Epithelial cell of proximal tubule (primary cell): ENCODE measurements at regions not wholly inside any gene's neighbourhood (a gene's known extent, or its start where the extent isn't known, plus 50 kb on each side); places are given as distances from the start of the nearest gene placed in this dataset.

Source experiments
- DNase-seq: peaks from one replicate; pipeline ENCODE4 v3.0.0-alpha.2; 2011; ENCODE audit warnings: low read depth
- H3K4me3 ChIP-seq: 2 replicates; pipeline ENCODE4 v1.5.1; 2011; ENCODE audit warnings: low read depth, mild to moderate bottlenecking, low read length
- TF ChIP-seq, protein P1 (sequence below): conservative IDR thresholded peaks from 2 replicates; pipeline ENCODE4 v1.5.1; 2012; ENCODE audit warnings: low read depth, mild to moderate bottlenecking, low read length

- no peak for DNase-seq
Observed at GRCh38 chr14:40252817-40253447, 820.7 kb upstream of the FBXO33 start.

GRCh38 chr14:40248671-40249070 is 816.4 kb upstream of the FBXO33 start:
- DNase-seq, result no peak
- TF ChIP-seq, protein P1, sequence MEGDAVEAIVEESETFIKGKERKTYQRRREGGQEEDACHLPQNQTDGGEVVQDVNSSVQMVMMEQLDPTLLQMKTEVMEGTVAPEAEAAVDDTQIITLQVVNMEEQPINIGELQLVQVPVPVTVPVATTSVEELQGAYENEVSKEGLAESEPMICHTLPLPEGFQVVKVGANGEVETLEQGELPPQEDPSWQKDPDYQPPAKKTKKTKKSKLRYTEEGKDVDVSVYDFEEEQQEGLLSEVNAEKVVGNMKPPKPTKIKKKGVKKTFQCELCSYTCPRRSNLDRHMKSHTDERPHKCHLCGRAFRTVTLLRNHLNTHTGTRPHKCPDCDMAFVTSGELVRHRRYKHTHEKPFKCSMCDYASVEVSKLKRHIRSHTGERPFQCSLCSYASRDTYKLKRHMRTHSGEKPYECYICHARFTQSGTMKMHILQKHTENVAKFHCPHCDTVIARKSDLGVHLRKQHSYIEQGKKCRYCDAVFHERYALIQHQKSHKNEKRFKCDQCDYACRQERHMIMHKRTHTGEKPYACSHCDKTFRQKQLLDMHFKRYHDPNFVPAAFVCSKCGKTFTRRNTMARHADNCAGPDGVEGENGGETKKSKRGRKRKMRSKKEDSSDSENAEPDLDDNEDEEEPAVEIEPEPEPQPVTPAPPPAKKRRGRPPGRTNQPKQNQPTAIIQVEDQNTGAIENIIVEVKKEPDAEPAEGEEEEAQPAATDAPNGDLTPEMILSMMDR, result no peak
- no peak overlapping the region for H3K4me3 ChIP-seq

More at GRCh38 chr14:40252817-40253447, 820.7 kb upstream of the FBXO33 start:
- H3K4me3 ChIP-seq, result no peak overlapping the region
- TF ChIP-seq, protein P1, result peak; percentile 39

DNA sequence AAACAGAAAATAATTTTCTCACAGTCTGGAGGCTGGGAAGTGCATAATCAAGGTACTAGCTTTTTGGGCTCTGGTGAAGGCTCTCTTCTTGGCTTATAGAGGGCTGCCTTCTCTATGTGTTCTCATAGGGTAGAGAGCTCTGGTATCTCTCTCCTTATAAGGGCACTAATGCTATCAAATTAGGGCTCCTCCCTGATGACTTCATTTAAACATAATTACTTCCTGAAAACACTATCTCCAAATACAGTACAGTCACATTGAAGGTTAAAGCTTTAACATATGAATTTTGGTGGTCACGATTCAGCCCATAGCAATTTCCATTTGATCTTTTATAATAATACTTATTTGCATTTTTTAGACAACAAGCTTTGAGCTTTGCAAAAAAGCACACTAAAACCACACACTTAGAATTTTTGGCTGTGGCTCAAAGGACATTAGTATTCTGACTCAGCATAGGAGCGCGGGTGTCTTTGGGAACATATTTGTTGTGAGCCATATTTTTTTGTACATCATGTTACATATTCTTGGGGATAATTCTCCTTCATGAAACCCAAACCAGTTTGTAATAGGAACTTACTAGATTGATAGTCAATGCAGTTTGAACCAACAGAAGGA is 808.1 kb upstream of the FBXO33 start:
- no peak for DNase-seq
- no peak overlapping the region for H3K4me3 ChIP-seq
- TF ChIP-seq, protein P1, result no peak

DNA sequence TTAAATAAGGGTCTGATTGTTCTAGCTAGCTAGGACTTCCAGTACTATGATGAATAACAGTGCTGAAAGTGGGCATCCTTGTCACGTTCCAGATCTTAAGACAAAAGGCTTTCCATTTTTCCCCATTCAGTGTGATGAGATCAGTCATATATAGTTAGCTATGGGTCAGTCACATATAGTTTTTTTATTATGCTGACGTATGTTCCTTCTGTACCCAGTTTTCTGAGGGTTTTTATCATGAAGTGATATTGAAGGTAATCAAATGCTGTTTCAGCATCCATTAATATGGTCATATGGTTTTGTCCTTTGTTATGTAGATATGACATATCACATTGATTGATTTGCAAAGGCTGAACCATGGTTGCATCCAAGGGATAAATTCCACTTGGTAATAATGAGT is 800.1 kb upstream of the FBXO33 start:
- H3K4me3 ChIP-seq, result no peak overlapping the region
- TF ChIP-seq, protein P1, result no peak
- no peak for DNase-seq

DNA sequence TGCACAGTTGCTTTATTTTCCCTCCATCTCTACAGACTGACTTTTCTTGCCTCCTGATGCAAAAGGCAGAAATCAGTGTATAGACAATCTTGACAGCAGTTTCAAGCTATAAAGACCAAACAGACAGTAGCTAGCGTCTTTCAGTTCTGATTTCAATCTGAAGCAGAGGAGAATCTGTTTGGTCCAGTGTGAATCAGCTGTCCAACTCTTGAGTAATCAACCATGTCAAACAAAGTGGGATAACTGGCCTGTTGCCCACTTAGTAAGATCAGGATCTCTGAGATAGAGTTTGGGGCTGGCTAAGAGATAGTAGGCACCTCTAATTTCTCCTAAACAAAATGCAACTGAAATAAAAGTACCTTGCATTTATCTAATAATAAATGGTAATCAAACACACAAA is 797.4 kb upstream of the FBXO33 start:
- TF ChIP-seq, protein P1, result no peak
- DNase-seq, result peak; percentile 15
- no peak overlapping the region for H3K4me3 ChIP-seq

- TF ChIP-seq, protein P1, result no peak
- H3K4me3 ChIP-seq, result no peak overlapping the region
- no peak for DNase-seq
Observed at GRCh38 chr14:40222996-40223395, 790.8 kb upstream of the FBXO33 start.

DNA sequence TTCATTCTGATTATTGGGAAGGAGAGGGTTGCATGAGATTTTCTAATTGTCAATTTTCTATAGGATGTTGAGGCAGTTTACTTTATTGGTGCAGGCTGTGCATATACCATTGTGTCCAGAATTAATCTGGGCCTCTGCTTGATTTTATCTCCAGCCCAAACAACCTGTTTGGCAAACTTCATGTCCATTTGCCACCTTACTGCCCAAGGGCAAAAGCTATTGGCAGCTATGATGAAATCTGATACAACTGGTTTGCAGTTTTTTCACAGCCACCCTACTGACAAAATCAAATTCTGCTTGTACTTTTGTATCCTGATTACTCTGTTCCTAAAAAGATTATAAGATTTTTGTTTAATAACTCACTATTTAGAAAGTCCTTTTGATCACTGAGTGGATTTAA is 789.2 kb upstream of the FBXO33 start:
- no peak overlapping the region for H3K4me3 ChIP-seq
- DNase-seq, result no peak
- TF ChIP-seq, protein P1, result no peak
